ENCODE measurements at regions not wholly inside any gene's neighbourhood (a gene's known extent, or its start where the extent isn't known, plus 50 kb on each side); places are given as distances from the start of the nearest gene placed in this dataset.

- no peaks in the 10 kb centered on the region for H3K4me1 ChIP-seq
- H3K36me3 ChIP-seq = no peaks in the 10 kb centered on the region
- H3K27ac ChIP-seq = no peak overlapping the region
- TF ChIP-seq EP300 (IDR thresholded peaks at IDR 0.05) = no peak
- H3K9me3 ChIP-seq = no peaks in the 10 kb centered on the region
- intact Hi-C loops (cut with DNase I) = no loop called here
- H3K27me3 ChIP-seq = no peaks in the 10 kb centered on the region
- 31 to 67% methylated on average over 2 of the region's 2 CpGs for WGBS, 2 donors
- H3K4me3 ChIP-seq = no peak overlapping the region
- no peak for DNase-seq
These were observed 373.4 kb downstream of the DIPK2A start for GRCh38 chr3:144344925-144345548.

- no peaks in the 10 kb centered on the region for H3K9me3 ChIP-seq
- TF ChIP-seq CTCF (IDR thresholded peaks at IDR 0.05) (no peak), EP300 (IDR thresholded peaks at IDR 0.05) (no peak), POLR2AphosphoS5 (IDR thresholded peaks at IDR 0.05) (no peak), POLR2A (IDR thresholded peaks at IDR 0.05) (no peak)
- H3K4me1 ChIP-seq = no peaks in the 10 kb centered on the region
- no peaks in the 10 kb centered on the region for H3K27me3 ChIP-seq
- H3K27ac ChIP-seq = no peak overlapping the region
- no peaks in the 10 kb centered on the region for H3K36me3 ChIP-seq
- H3K4me3 ChIP-seq = no peak overlapping the region
- intact Hi-C loops (cut with DNase I) = no loop called here
- no peak for DNase-seq
- 81 to 84% methylated on average over 3 of the region's 3 CpGs for WGBS, 2 donors
These were observed 378.5 kb downstream of the DIPK2A start for GRCh38 chr3:144350125-144350524.

- DNase-seq = no peak
- H3K27ac ChIP-seq = no peak overlapping the region
- no peaks in the 10 kb centered on the region for H3K36me3 ChIP-seq
- intact Hi-C loops (cut with DNase I) = no loop called here
- no peak for TF ChIP-seq CTCF (IDR thresholded peaks at IDR 0.05)
- TF ChIP-seq POLR2A (IDR thresholded peaks at IDR 0.05) = no peak
- no peak for TF ChIP-seq POLR2AphosphoS5 (IDR thresholded peaks at IDR 0.05)
- TF ChIP-seq EP300 (IDR thresholded peaks at IDR 0.05) = no peak
- 87 to 91% methylated on average over 2 of the region's 2 CpGs for WGBS, 2 donors
- no peaks in the 10 kb centered on the region for H3K9me3 ChIP-seq
- H3K4me3 ChIP-seq = no peak overlapping the region
- H3K27me3 ChIP-seq = no peaks in the 10 kb centered on the region
- no peaks in the 10 kb centered on the region for H3K4me1 ChIP-seq
These were observed 379.4 kb downstream of the DIPK2A start for GRCh38 chr3:144351011-144351410.

- TF ChIP-seq POLR2A (IDR thresholded peaks at IDR 0.05) (no peak), EP300 (IDR thresholded peaks at IDR 0.05) (no peak), POLR2AphosphoS5 (IDR thresholded peaks at IDR 0.05) (no peak), CTCF (IDR thresholded peaks at IDR 0.05) (no peak)
- DNase-seq = no peak
- Histone ChIP-seq H3K4me3 (no peak overlapping the region), H3K9me3 (no peaks in the 10 kb centered on the region), H3K27me3 (no peaks in the 10 kb centered on the region), H3K27ac (no peak overlapping the region), H3K4me1 (no peaks in the 10 kb centered on the region), H3K36me3 (no peaks in the 10 kb centered on the region)
- intact Hi-C loops (cut with DNase I) = no loop called here
- WGBS, 2 donors = 69 to 77% methylated on average over 4 of the region's 4 CpGs
These were observed 380.2 kb downstream of the DIPK2A start for GRCh38 chr3:144351773-144352365.

- Histone ChIP-seq H3K36me3 (no peaks in the 10 kb centered on the region), H3K27ac (no peak overlapping the region), H3K4me3 (no peak overlapping the region), H3K4me1 (no peaks in the 10 kb centered on the region), H3K9me3 (no peaks in the 10 kb centered on the region), H3K27me3 (no peaks in the 10 kb centered on the region)
- WGBS, 2 donors = 33 to 41% methylated on average over 2 of the region's 2 CpGs
- TF ChIP-seq EP300 (IDR thresholded peaks at IDR 0.05) (no peak), POLR2AphosphoS5 (IDR thresholded peaks at IDR 0.05) (no peak), CTCF (IDR thresholded peaks at IDR 0.05) (no peak), POLR2A (IDR thresholded peaks at IDR 0.05) (no peak)
- intact Hi-C loops (cut with DNase I) = no loop called here
- DNase-seq = no peak
These were observed 386.6 kb downstream of the DIPK2A start for GRCh38 chr3:144358191-144358590.

Data from sigmoid colon (tissue), 6 donors.